MM.1S (cell line): ENCODE measurements at regions not wholly inside any gene's neighbourhood (a gene's known extent, or its start where the extent isn't known, plus 50 kb on each side); places are given as distances from the start of the nearest gene placed in this dataset.

Experiments used
- DNase-seq: peaks from one replicate; pipeline ENCODE4 v3.0.0-alpha.2; 2015
- H2AFZ ChIP-seq: fragments of 300-600 bp; sonication (generic); 2 replicates; pipeline ENCODE4 v1.6.0; 2016; ENCODE audit warnings: antibody characterized with exemption, low read length
- H3F3A ChIP-seq: fragments of 300-600 bp; sonication (generic); 2 replicates; pipeline ENCODE4 v1.6.1; 2016; ENCODE audit warnings: mild to moderate bottlenecking, antibody characterized with exemption, low read length, moderate library complexity, mixed read lengths; ENCODE audit not compliant: insufficient read depth
- H3K27ac ChIP-seq: fragments of 300-600 bp; sonication (generic); 2 replicates; pipeline ENCODE4 v1.5.1; 2016; ENCODE audit warnings: mild to moderate bottlenecking, low read length
- H3K27me3 ChIP-seq: fragments of 300-600 bp; sonication (generic); replicated peaks from 2 replicates; pipeline ENCODE4 v1.6.0; 2016; ENCODE audit warnings: low read length; ENCODE audit not compliant: insufficient read depth
- H3K36me3 ChIP-seq: fragments of 300-600 bp; sonication (generic); replicated peaks from 2 replicates; pipeline ENCODE4 v1.6.1; 2016; ENCODE audit warnings: mild to moderate bottlenecking, low read length, mixed read lengths; ENCODE audit not compliant: insufficient read depth
- H3K4me1 ChIP-seq: fragments of 300-600 bp; sonication (generic); 2 replicates; pipeline ENCODE4 v1.6.1; 2016; ENCODE audit warnings: low read length, mixed read lengths
- H3K4me2 ChIP-seq: fragments of 300-600 bp; sonication (generic); 2 replicates; pipeline ENCODE4 v1.6.0; 2016; ENCODE audit warnings: low read depth, low read length
- H3K4me3 ChIP-seq: fragments of 300-600 bp; sonication (generic); 2 replicates; pipeline ENCODE4 v1.5.1; 2016; ENCODE audit warnings: low read length, mixed read lengths
- H3K79me2 ChIP-seq: fragments of 300-600 bp; sonication (generic); 2 replicates; pipeline ENCODE4 v1.6.1; 2016; ENCODE audit warnings: mixed run types, low read length, mixed read lengths
- H3K9ac ChIP-seq: fragments of 300-600 bp; sonication (generic); 2 replicates; pipeline ENCODE4 v1.6.1; 2016; ENCODE audit warnings: low read length, mixed read lengths
- H3K9me2 ChIP-seq: fragments of 300-600 bp; sonication (generic); replicated peaks from 2 replicates; pipeline ENCODE4 v1.6.1; 2016; ENCODE audit warnings: mild to moderate bottlenecking, low read length, mixed read lengths; ENCODE audit not compliant: insufficient read depth
- H3K9me3 ChIP-seq: fragments of 300-600 bp; sonication (generic); replicated peaks from 2 replicates; pipeline ENCODE4 v1.6.1; 2016; ENCODE audit warnings: mild to moderate bottlenecking, low read length, mixed read lengths; ENCODE audit not compliant: insufficient read depth
- H4K20me1 ChIP-seq: fragments of 300-600 bp; sonication (generic); 2 replicates; pipeline ENCODE4 v1.6.1; 2016; ENCODE audit warnings: mild to moderate bottlenecking, low read length, moderate library complexity, mixed read lengths; ENCODE audit not compliant: insufficient read depth
- CTCF ChIP-seq: fragments of 300-600 bp; sonication (generic); IDR thresholded peaks from 2 replicates; pipeline ENCODE4 v1.5.1; 2016; ENCODE audit warnings: antibody characterized with exemption, low read length, mixed read lengths
- EZH2 ChIP-seq: fragments of 300-600 bp; sonication (generic); optimal IDR thresholded peaks from 2 replicates; pipeline ENCODE3; 2017; ENCODE audit warnings: low read depth, mild to moderate bottlenecking, antibody characterized with exemption, low read length, mixed read lengths
- EZH2phosphoT487 ChIP-seq: fragments of 300-600 bp; sonication (generic); IDR thresholded peaks from 2 replicates; pipeline ENCODE4 v1.6.1; 2018; ENCODE audit warnings: antibody characterized with exemption, low read length

- no peak for DNase-seq
- Histone ChIP-seq H4K20me1 (no peaks in the 10 kb centered on the region), H3K4me1 (no peaks in the 10 kb centered on the region), H3F3A (no peaks in the 10 kb centered on the region), H2AFZ (no peak overlapping the region), H3K79me2 (no peaks in the 10 kb centered on the region), H3K4me3 (no peak overlapping the region), H3K27ac (no peak overlapping the region), H3K36me3 (no peaks in the 10 kb centered on the region), H3K27me3 (no peaks in the 10 kb centered on the region), H3K9me3 (no peaks in the 10 kb centered on the region), H3K9me2 (no peaks in the 10 kb centered on the region), H3K4me2 (no peak overlapping the region), H3K9ac (no peak overlapping the region)
- no peak for TF ChIP-seq EZH2
- no peak for TF ChIP-seq EZH2phosphoT487
- no peak for TF ChIP-seq CTCF
These were observed 562.3 kb downstream of the DHX35 start for GRCh38 chr20:39524371-39524911.

- H3K27ac ChIP-seq = no peak overlapping the region
- no peaks in the 10 kb centered on the region for H4K20me1 ChIP-seq
- no peak for DNase-seq
- H3K4me1 ChIP-seq = no peaks in the 10 kb centered on the region
- H3K36me3 ChIP-seq = no peaks in the 10 kb centered on the region
- no peaks in the 10 kb centered on the region for H3K79me2 ChIP-seq
- no peak overlapping the region for H3K4me3 ChIP-seq
- no peaks in the 10 kb centered on the region for H3K27me3 ChIP-seq
- H3K4me2 ChIP-seq = no peak overlapping the region
- no peaks in the 10 kb centered on the region for H3K9me2 ChIP-seq
- no peaks in the 10 kb centered on the region for H3K9me3 ChIP-seq
- H3K9ac ChIP-seq = no peak overlapping the region
- no peaks in the 10 kb centered on the region for H3F3A ChIP-seq
- H2AFZ ChIP-seq = no peak overlapping the region
- TF ChIP-seq EZH2 (no peak), CTCF (no peak), EZH2phosphoT487 (no peak)
These were observed 561.3 kb downstream of the DHX35 start for GRCh38 chr20:39523405-39523804.

GRCh38 chr20:39518654-39519053 is 556.5 kb downstream of the DHX35 start:
- H3K36me3 ChIP-seq = no peaks in the 10 kb centered on the region
- no peak overlapping the region for H3K4me2 ChIP-seq
- H3K27ac ChIP-seq = no peak overlapping the region
- no peak overlapping the region for H2AFZ ChIP-seq
- H3K27me3 ChIP-seq = no peaks in the 10 kb centered on the region
- H3K4me1 ChIP-seq = no peaks in the 10 kb centered on the region
- H3K9me3 ChIP-seq = no peaks in the 10 kb centered on the region
- TF ChIP-seq EZH2 (no peak), EZH2phosphoT487 (no peak), CTCF (no peak)
- no peaks in the 10 kb centered on the region for H4K20me1 ChIP-seq
- H3K4me3 ChIP-seq = no peak overlapping the region
- H3K9me2 ChIP-seq = no peaks in the 10 kb centered on the region
- H3K9ac ChIP-seq = no peak overlapping the region
- DNase-seq = no peak
- no peaks in the 10 kb centered on the region for H3K79me2 ChIP-seq
- no peaks in the 10 kb centered on the region for H3F3A ChIP-seq
